AG09309 (cell line): ENCODE measurements at regions not wholly inside any gene's neighbourhood (a gene's known extent, or its start where the extent isn't known, plus 50 kb on each side); places are given as distances from the start of the nearest gene placed in this dataset.
"Not testable (repeated sequence)": the region's sequence is repeated elsewhere in the genome, so short reads cannot be mapped to it uniquely, and the experiment has no call there.

Experiments
- DNase-seq: peaks from one replicate; pipeline ENCODE4 v3.0.0-alpha.2; 2010; ENCODE audit warnings: low read depth
- H3K4me3 ChIP-seq: 2 replicates; pipeline ENCODE4 v1.5.1; 2011; ENCODE audit warnings: mild to moderate bottlenecking, low read depth, low read length, moderate library complexity; ENCODE audit not compliant: control insufficient read depth
- CTCF ChIP-seq: IDR thresholded peaks from 2 replicates; pipeline ENCODE4 v1.5.1; 2011; ENCODE audit warnings: mild to moderate bottlenecking, low read depth, low read length, inconsistent platforms; ENCODE audit not compliant: insufficient read depth, control insufficient read depth; ENCODE audit errors: missing control alignments

GRCh38 chr2:220374282-220374681 is 746.9 kb downstream of the SLC4A3 start:
- TF ChIP-seq CTCF: no peak
- no peak overlapping the region for H3K4me3 ChIP-seq
- no peak for DNase-seq

- no peak for DNase-seq
- no peak overlapping the region for H3K4me3 ChIP-seq
- no peak for TF ChIP-seq CTCF
Observed at GRCh38 chr2:220377482-220378155, 750.2 kb downstream of the SLC4A3 start.

- H3K4me3 ChIP-seq, DNase-seq: not testable (repeated sequence)
Observed at GRCh38 chr2:220387758-220388157, 760.3 kb downstream of the SLC4A3 start.

GRCh38 chr2:220393711-220394110 is 766.3 kb downstream of the SLC4A3 start:
- H3K4me3 ChIP-seq: no peak overlapping the region
- no peak for DNase-seq
- TF ChIP-seq CTCF: no peak

- H3K4me3 ChIP-seq: no peak overlapping the region
- no peak for DNase-seq
- TF ChIP-seq CTCF: no peak
Observed at GRCh38 chr2:220394433-220394832, 767.0 kb downstream of the SLC4A3 start.

GRCh38 chr2:220396287-220396686 is 768.9 kb downstream of the SLC4A3 start:
- peak; percentile 63 for DNase-seq
- no peak for TF ChIP-seq CTCF
- no peak overlapping the region for H3K4me3 ChIP-seq

GRCh38 chr2:220410296-220410695 is 782.9 kb downstream of the SLC4A3 start:
- no peak overlapping the region for H3K4me3 ChIP-seq
- no peak for DNase-seq
- TF ChIP-seq CTCF: no peak
